ENCODE measurements at regions not wholly inside any gene's neighbourhood (a gene's known extent, or its start where the extent isn't known, plus 50 kb on each side); places are given as distances from the start of the nearest gene placed in this dataset.

DNA sequence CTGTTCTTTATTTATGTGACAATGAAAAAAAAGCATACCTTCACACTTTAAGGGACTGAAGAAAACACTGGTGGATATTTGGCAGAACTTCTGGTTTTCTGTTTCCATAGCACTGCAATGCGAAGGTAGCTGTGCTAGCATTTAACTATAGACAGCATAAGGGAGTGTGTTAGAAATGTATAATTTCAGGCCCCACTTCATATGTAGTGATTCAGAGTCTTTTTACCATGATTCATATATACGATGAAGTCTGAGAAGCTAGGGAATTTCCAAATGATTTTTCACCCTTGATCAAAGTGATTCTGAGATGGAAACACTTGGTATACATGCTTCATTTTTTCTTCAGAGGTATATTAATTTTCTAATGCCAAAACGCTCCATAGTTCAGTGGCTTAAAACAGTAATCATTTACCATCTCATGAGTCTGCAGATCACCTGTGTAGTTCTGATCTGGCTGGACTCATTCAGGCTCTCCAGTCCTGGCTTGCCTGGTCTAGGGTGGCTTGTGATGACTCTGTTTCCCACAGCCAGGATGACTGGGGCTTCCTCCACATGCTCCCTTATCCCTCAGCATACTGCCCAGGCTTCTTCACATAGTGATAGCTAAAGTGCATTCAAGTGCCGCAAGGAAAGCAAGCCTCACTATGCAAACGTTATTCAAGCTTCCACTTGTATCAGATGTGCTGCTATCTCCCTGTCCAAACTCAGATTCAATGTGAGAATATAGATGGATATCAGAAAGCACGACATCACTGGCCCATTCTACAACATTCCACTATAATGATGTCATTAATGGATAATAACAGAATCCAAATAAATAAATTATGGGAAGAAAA is 790.1 kb downstream of the TECRL start:
- H3K36me3 ChIP-seq: no peaks in the 10 kb centered on the region
- H3K27ac ChIP-seq: no peak overlapping the region
- TF ChIP-seq, protein P1, sequence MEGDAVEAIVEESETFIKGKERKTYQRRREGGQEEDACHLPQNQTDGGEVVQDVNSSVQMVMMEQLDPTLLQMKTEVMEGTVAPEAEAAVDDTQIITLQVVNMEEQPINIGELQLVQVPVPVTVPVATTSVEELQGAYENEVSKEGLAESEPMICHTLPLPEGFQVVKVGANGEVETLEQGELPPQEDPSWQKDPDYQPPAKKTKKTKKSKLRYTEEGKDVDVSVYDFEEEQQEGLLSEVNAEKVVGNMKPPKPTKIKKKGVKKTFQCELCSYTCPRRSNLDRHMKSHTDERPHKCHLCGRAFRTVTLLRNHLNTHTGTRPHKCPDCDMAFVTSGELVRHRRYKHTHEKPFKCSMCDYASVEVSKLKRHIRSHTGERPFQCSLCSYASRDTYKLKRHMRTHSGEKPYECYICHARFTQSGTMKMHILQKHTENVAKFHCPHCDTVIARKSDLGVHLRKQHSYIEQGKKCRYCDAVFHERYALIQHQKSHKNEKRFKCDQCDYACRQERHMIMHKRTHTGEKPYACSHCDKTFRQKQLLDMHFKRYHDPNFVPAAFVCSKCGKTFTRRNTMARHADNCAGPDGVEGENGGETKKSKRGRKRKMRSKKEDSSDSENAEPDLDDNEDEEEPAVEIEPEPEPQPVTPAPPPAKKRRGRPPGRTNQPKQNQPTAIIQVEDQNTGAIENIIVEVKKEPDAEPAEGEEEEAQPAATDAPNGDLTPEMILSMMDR (IDR thresholded peaks at IDR 0.05 in 8 of 11, conservative IDR thresholded peaks at IDR 0.05 in 3 of 11): no peak
- TF ChIP-seq POLR2AphosphoS5 (IDR thresholded peaks at IDR 0.05) (no peak), POLR2A (IDR thresholded peaks at IDR 0.05) (no peak)
- WGBS, 5 donors: 49 to 68% (median 52%) methylated on average over 6 of the region's 6 CpGs
- H3K9me3 ChIP-seq: no peaks in the 10 kb centered on the region
- H3K4me3 ChIP-seq: no peak overlapping the region
- no peak for DNase-seq
- no peaks in the 10 kb centered on the region for H3K4me1 ChIP-seq
- H3K27me3 ChIP-seq (replicated peaks in 1 of 7): no peaks in the 10 kb centered on the region
- intact Hi-C loops (cut with DNase I; ENCODE audit: low total_unique reads): no loop called here

GRCh38 chr4:63607169-63607872 is 801.9 kb downstream of the TECRL start:
- Histone ChIP-seq H3K27me3 (replicated peaks in 1 of 7) (no peaks in the 10 kb centered on the region), H3K4me1 (no peaks in the 10 kb centered on the region), H3K4me3 (no peak overlapping the region), H3K9me3 (peaks cover 0 to 10% (median 0%) of the 10 kb centered on the region in 8 donors), H3K36me3 (no peaks in the 10 kb centered on the region), H3K27ac (no peak overlapping the region)
- intact Hi-C loops (cut with DNase I; ENCODE audit: low total_unique reads): no loop called here
- no peak for TF ChIP-seq POLR2A (IDR thresholded peaks at IDR 0.05)
- TF ChIP-seq, protein P1 (IDR thresholded peaks at IDR 0.05 in 8 of 11, conservative IDR thresholded peaks at IDR 0.05 in 3 of 11): no peak
- no peak for TF ChIP-seq POLR2AphosphoS5 (IDR thresholded peaks at IDR 0.05)
- WGBS, 5 donors: 60 to 82% (median 70%) methylated on average over 8 to 9 of the region's 9 CpGs
- no peak for DNase-seq

GRCh38 chr4:63589796-63590195 is 819.5 kb downstream of the TECRL start:
- Histone ChIP-seq H3K4me3 (no peak overlapping the region), H3K36me3 (no peaks in the 10 kb centered on the region), H3K9me3 (peaks cover 0 to 40% (median 19%) of the 10 kb centered on the region in 8 donors), H3K4me1 (no peaks in the 10 kb centered on the region), H3K27me3 (replicated peaks in 1 of 7) (no peaks in the 10 kb centered on the region), H3K27ac (no peak overlapping the region)
- 55 to 74% (median 63%) methylated on average over 6 of the region's 6 CpGs for WGBS, 5 donors
- intact Hi-C loops (cut with DNase I; ENCODE audit: low total_unique reads): no loop called here
- no peak for DNase-seq
- TF ChIP-seq POLR2A (IDR thresholded peaks at IDR 0.05): no peak
- TF ChIP-seq, protein P1 (IDR thresholded peaks at IDR 0.05 in 8 of 11, conservative IDR thresholded peaks at IDR 0.05 in 3 of 11): no peak
- TF ChIP-seq POLR2AphosphoS5 (IDR thresholded peaks at IDR 0.05): no peak

DNA sequence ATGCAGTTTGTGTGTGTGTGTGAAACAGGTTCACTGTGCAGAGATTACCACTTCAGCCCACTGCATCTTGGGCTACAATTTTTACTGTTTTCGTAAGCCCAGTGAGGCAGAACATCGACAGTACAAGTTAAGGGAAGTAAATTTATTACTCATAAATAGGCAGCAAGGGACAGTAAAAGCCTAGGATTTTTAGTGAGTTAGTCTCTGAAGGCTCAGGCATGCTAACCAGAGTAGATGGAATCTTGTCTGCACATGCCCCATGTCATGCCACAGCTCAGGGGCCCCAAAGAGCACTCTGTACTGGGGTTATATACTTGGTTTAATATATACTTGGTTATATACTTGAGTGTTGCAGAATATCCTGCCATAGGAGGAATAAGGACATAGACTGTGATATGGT is 825.7 kb downstream of the TECRL start:
- no peaks in the 10 kb centered on the region for H3K4me1 ChIP-seq
- H3K27me3 ChIP-seq (replicated peaks in 1 of 7): no peaks in the 10 kb centered on the region
- intact Hi-C loops (cut with DNase I; ENCODE audit: low total_unique reads): no loop called here
- WGBS, 5 donors: 69 to 85% (median 71%) methylated on average over 2 of the region's 2 CpGs
- no peak overlapping the region for H3K4me3 ChIP-seq
- no peak overlapping the region for H3K27ac ChIP-seq
- no peak for DNase-seq
- TF ChIP-seq POLR2AphosphoS5 (IDR thresholded peaks at IDR 0.05) (no peak), POLR2A (IDR thresholded peaks at IDR 0.05) (no peak)
- TF ChIP-seq, protein P1 (IDR thresholded peaks at IDR 0.05 in 8 of 11, conservative IDR thresholded peaks at IDR 0.05 in 3 of 11): no peak
- H3K36me3 ChIP-seq: no peaks in the 10 kb centered on the region
- peaks cover 0 to 30% (median 19%) of the 10 kb centered on the region in 8 donors for H3K9me3 ChIP-seq
